SK-N-MC (cell line): ENCODE measurements at regions not wholly inside any gene's neighbourhood (a gene's known extent, or its start where the extent isn't known, plus 50 kb on each side); places are given as distances from the start of the nearest gene placed in this dataset.

Experiments
- EZH2 ChIP-seq: fragments of 200-600 bp; sonication (generic); IDR thresholded peaks from one replicate; pipeline ENCODE4 v1.6.1; 2017; ENCODE audit warnings: antibody characterized with exemption
- FOXP2 ChIP-seq: optimal IDR thresholded peaks from 2 replicates; pipeline ENCODE3; 2011; ENCODE audit warnings: mild to moderate bottlenecking, moderate library complexity; ENCODE audit not compliant: insufficient read depth; ENCODE audit errors: extremely low read length, control extremely low read depth
- POLR2AphosphoS5 ChIP-seq: IDR thresholded peaks from 2 replicates; pipeline ENCODE4 v1.6.1; 2012; ENCODE audit warnings: mild to moderate bottlenecking, low read depth, low read length, borderline replicate concordance

DNA sequence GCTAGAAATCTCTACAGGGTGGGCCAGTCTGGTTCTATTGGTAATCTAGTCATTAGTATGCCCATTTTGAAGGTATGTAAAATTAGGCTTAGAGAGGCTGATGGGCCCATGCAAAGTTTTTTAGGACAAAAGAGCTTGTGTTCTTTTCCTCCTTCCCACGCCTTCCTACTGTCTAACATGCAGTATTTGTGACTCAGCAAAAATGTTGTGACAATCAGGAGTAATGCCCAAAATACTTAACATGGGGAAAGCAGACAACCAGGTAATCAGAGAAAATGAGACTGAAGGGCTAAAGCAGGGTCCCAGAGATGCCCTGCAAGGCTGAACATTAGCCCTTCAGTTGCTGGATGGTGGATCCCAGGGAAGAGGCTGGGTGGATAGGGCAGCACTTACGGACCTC lies 437.9 kb downstream of the BCL11B start:
- no peak for TF ChIP-seq POLR2AphosphoS5
- TF ChIP-seq EZH2: no peak
- TF ChIP-seq FOXP2: no peak
